HepG2 (cell line): ENCODE measurements at regions not wholly inside any gene's neighbourhood (a gene's known extent, or its start where the extent isn't known, plus 50 kb on each side); places are given as distances from the start of the nearest gene placed in this dataset.

Experiments used
- ATAC-seq: fragments of 200-7000 bp; cut with Tn5 transposase; 3 replicates; pipeline ENCODE4 v1.9.1; 2020; ENCODE audit warnings: mild to moderate bottlenecking, moderate library complexity
- BruUV-seq: library from RNA; stranded (reverse); fragments of 400-500 nt; replicated peaks from 2 replicates; lab custom pipeline; 2021; lab: Mats Ljungman, UMichigan
- CTCF ChIA-PET: fragments of 300-600 bp; formaldehyde crosslinking; extraction: SDS; loops from one replicate; lab custom pipeline; 2021; ENCODE audit warnings: low total read pairs, inconsistent platforms, low intra/inter-chr PET ratio; lab: Yijun Ruan, JAX
- POLR2A ChIA-PET: fragments of 350-600 bp; sonication (Branson Sonifier 250); formaldehyde crosslinking; loops from one replicate; lab custom pipeline; 2020; ENCODE audit warnings: antibody characterized with exemption, inconsistent platforms; lab: Yijun Ruan, JAX
- DNase-seq: peaks from one replicate; pipeline ENCODE4 v3.0.0-alpha.2; 2015; ENCODE audit warnings: low spot score
- FAIRE-seq: peaks from 3 replicates; lab custom pipeline; 2011; peaks lifted over from hg19 to GRCh38; lab: Jason Lieb, UNC
- H2AFZ ChIP-seq: one replicate; pipeline ENCODE4 v1.6.1; 2011; ENCODE audit warnings: low read length, inconsistent platforms
- H3K27ac ChIP-seq: fragments of 300-600 bp; 3 replicates; pipeline ENCODE4 v1.8.0; 2011; ENCODE audit warnings: mixed run types, mild to moderate bottlenecking, mixed read lengths, low read length, inconsistent platforms; ENCODE audit not compliant: insufficient read depth; ENCODE audit errors: extremely low read length
- H3K27me3 ChIP-seq, 2 experiments: fragments of 200-600 bp in 1 of 2; 2 replicates in 1 of 2; 3 replicates in 1 of 2; pipeline versions ENCODE4 v1.6.0 to v1.8.0; 2011; ENCODE audit warnings: low read length in 2 of 2, mild to moderate bottlenecking in 2 of 2, moderate library complexity in 2 of 2, inconsistent platforms in 1 of 2; ENCODE audit not compliant: insufficient read depth in 2 of 2, control insufficient read depth in 1 of 2
- H3K36me3 ChIP-seq, 2 experiments: fragments of 200-600 bp in 1 of 2; replicated peaks in 1 of 2; 2 replicates in 1 of 2; 3 replicates in 1 of 2; pipeline versions ENCODE4 v1.5.1 to v1.8.0; 2011; ENCODE audit warnings: low read length in 2 of 2, inconsistent platforms in 1 of 2; ENCODE audit not compliant: insufficient read depth in 2 of 2, control insufficient read depth in 1 of 2
- H3K4me1 ChIP-seq: 2 replicates; pipeline ENCODE4 v1.5.1; 2012; ENCODE audit warnings: low read length, inconsistent platforms; ENCODE audit not compliant: insufficient read depth
- H3K4me2 ChIP-seq: 2 replicates; pipeline ENCODE4 v1.6.0; 2011; ENCODE audit warnings: low read depth, low read length, inconsistent platforms
- H3K4me3 ChIP-seq, 3 experiments: fragments of 200-600 bp in 1 of 3; sonication (generic), shearing (Covaris generic) in 1 of 3; replicated peaks in 1 of 3; 2 replicates each; pipeline ENCODE4 v1.5.1; 2011 to 2016; ENCODE audit warnings: low read length in 3 of 3, inconsistent platforms in 2 of 3, low read depth in 2 of 3, mild to moderate bottlenecking in 2 of 3, control low read depth in 1 of 3, mixed read lengths in 1 of 3; ENCODE audit not compliant: insufficient read depth in 1 of 3
- H3K79me2 ChIP-seq: one replicate; pipeline ENCODE4 v1.6.1; 2011; ENCODE audit warnings: low read length, inconsistent platforms; ENCODE audit not compliant: insufficient read depth
- H3K9ac ChIP-seq: 2 replicates; pipeline ENCODE4 v1.6.0; 2011; ENCODE audit warnings: mild to moderate bottlenecking, low read depth, low read length, inconsistent platforms; ENCODE audit not compliant: insufficient read depth
- H3K9me3 ChIP-seq: 2 replicates; pipeline ENCODE4 v1.5.1; 2012; ENCODE audit warnings: mild to moderate bottlenecking, low read length
- H4K20me1 ChIP-seq: 2 replicates; pipeline ENCODE4 v1.6.0; 2011; ENCODE audit warnings: inconsistent platforms, mild to moderate bottlenecking, low read length, moderate library complexity; ENCODE audit not compliant: insufficient read depth
- ARNTL ChIP-seq: sonication (generic); formaldehyde crosslinking; IDR thresholded peaks from 2 replicates; pipeline ENCODE4 v1.4.0; 2020; ENCODE audit warnings: mild to moderate bottlenecking, missing genetic modification reagents
- CENPT ChIP-seq: sonication (generic); formaldehyde crosslinking; IDR thresholded peaks from 2 replicates; pipeline ENCODE4 v1.8.0; 2022; ENCODE audit warnings: low read depth, mild to moderate bottlenecking, moderate library complexity, missing genetic modification reagents
- KLF12 ChIP-seq: sonication (generic); formaldehyde crosslinking; IDR thresholded peaks from 2 replicates; pipeline ENCODE4 v1.4.0; 2020; ENCODE audit warnings: missing genetic modification reagents, borderline replicate concordance
- SOX5 ChIP-seq: IDR thresholded peaks from 2 replicates; pipeline ENCODE4 v1.6.1; 2016; ENCODE audit warnings: borderline replicate concordance
- ZNF138 ChIP-seq: sonication (generic); formaldehyde crosslinking; IDR thresholded peaks from 2 replicates; pipeline ENCODE4 v1.5.0; 2020; ENCODE audit warnings: mild to moderate bottlenecking, low read depth, missing genetic modification reagents
- ZNF549 ChIP-seq: sonication (generic); formaldehyde crosslinking; IDR thresholded peaks from 2 replicates; pipeline ENCODE4 v1.5.0; 2020; ENCODE audit warnings: missing genetic modification reagents
- ZNF644 ChIP-seq: IDR thresholded peaks from 2 replicates; pipeline ENCODE4 v1.6.1; 2016; ENCODE audit warnings: low read depth
- ZSCAN31 ChIP-seq: sonication (generic); formaldehyde crosslinking; IDR thresholded peaks from 2 replicates; pipeline ENCODE4 v1.5.0; 2020; ENCODE audit warnings: low read depth, mild to moderate bottlenecking, missing genetic modification reagents
- WGBS: methylation state at CpG from one replicate; pipeline ENCODE4 v1.1.6; 2017; ENCODE audit warnings: low lambda C conversion rate; 5-methylcytosine and 5-hydroxymethylcytosine counted together
- in situ Hi-C: cut with HindIII; loops from 2 replicates; pipeline ENCODE4 v1.10.0; 2017; ENCODE audit warnings: low pct_unique_long_range_greater_than_20kb; ENCODE audit not compliant: extremely low pct_ligation_motif_present
- intact Hi-C: fragments of 100-400 bp; cut with micrococcal nuclease; formaldehyde crosslinking; loops from one replicate; pipeline ENCODE4 v1.10.0; 2022; ENCODE audit not compliant: unreplicated experiment
- TF ChIP-seq, protein P1 (sequence below): sonication (generic); formaldehyde crosslinking; IDR thresholded peaks from 2 replicates; pipeline ENCODE4 v1.5.0; 2020; ENCODE audit warnings: mild to moderate bottlenecking, missing genetic modification reagents

DNA sequence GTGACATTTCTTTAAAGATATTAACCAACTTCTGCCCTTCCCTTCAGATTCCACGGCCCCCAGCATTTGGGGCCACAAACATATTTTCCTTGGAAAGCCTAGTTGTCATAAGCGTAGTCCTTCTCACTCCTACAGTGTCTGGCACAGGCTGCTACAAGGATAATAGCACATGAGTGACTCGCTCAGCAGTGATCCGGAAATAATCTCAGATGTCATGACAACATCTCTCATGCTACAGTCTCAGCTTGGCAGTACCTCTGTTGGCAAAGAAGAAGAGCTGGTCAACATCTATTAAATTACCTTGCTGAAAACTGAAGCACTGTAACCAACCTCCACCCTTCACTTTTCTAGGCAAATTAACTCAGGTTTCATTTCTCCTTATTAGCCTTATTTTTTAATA is 351.7 kb downstream of the RAD51AP2 start:
- Histone ChIP-seq H3K9me3 (no peaks in the 10 kb centered on the region), H4K20me1 (no peaks in the 10 kb centered on the region), H3K4me1 (no peaks in the 10 kb centered on the region), H3K36me3 (no peaks in the 10 kb centered on the region), H3K27me3 (no peaks in the 10 kb centered on the region), H3K9ac (no peak overlapping the region), H2AFZ (no peak overlapping the region), H3K4me2 (no peak overlapping the region), H3K27ac (no peak overlapping the region), H3K4me3 (no peak overlapping the region), H3K79me2 (no peaks in the 10 kb centered on the region)
- CTCF ChIA-PET: no interaction called here
- in situ Hi-C loops: no loop called here
- DNase-seq: no peak
- no peak for FAIRE-seq
- POLR2A ChIA-PET: no interaction called here
- 42% methylated on average over 4 of the region's 4 CpGs for WGBS
- TF ChIP-seq SOX5 (CRISPR knock-in tag) (no peak), ZNF549 (CRISPR knock-in tag) (no peak), KLF12 (CRISPR knock-in tag) (no peak), ZNF138 (CRISPR knock-in tag) (no peak), ZNF644 (no peak), CENPT (CRISPR knock-in tag) (no peak), ZSCAN31 (CRISPR knock-in tag) (no peak), ARNTL (CRISPR knock-in tag) (no peak)
- TF ChIP-seq, protein P1, sequence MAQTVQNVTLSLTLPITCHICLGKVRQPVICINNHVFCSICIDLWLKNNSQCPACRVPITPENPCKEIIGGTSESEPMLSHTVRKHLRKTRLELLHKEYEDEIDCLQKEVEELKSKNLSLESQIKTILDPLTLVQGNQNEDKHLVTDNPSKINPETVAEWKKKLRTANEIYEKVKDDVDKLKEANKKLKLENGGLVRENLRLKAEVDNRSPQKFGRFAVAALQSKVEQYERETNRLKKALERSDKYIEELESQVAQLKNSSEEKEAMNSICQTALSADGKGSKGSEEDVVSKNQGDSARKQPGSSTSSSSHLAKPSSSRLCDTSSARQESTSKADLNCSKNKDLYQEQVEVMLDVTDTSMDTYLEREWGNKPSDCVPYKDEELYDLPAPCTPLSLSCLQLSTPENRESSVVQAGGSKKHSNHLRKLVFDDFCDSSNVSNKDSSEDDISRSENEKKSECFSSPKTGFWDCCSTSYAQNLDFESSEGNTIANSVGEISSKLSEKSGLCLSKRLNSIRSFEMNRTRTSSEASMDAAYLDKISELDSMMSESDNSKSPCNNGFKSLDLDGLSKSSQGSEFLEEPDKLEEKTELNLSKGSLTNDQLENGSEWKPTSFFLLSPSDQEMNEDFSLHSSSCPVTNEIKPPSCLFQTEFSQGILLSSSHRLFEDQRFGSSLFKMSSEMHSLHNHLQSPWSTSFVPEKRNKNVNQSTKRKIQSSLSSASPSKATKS (CRISPR knock-in tag): no peak
- ATAC-seq: no peak
- intact Hi-C loops: no loop called here
- BruUV-seq: no TSS peak
